ENCODE measurements at regions not wholly inside any gene's neighbourhood (a gene's known extent, or its start where the extent isn't known, plus 50 kb on each side); places are given as distances from the start of the nearest gene placed in this dataset.

DNA sequence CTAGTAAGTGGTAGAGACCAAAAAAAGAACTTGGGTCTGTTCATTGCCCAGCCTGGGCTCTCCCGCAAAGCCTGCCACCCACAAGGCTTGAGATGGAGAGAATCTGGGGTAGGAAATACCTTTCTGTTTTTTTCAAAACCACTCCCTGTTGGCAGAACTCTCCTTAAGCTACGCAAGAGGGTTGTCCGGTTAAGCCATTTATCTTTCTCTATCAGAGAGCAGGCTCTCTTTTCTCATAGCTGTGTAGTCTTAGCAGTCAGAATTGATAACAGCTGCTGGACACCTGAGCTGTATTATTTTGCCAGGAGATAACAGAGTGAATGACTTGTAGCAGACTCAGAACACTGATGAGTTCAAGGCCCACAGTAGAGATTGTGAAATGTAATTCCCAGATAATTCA is 1088.1 kb downstream of the TSN start:
- TF ChIP-seq, protein P1, sequence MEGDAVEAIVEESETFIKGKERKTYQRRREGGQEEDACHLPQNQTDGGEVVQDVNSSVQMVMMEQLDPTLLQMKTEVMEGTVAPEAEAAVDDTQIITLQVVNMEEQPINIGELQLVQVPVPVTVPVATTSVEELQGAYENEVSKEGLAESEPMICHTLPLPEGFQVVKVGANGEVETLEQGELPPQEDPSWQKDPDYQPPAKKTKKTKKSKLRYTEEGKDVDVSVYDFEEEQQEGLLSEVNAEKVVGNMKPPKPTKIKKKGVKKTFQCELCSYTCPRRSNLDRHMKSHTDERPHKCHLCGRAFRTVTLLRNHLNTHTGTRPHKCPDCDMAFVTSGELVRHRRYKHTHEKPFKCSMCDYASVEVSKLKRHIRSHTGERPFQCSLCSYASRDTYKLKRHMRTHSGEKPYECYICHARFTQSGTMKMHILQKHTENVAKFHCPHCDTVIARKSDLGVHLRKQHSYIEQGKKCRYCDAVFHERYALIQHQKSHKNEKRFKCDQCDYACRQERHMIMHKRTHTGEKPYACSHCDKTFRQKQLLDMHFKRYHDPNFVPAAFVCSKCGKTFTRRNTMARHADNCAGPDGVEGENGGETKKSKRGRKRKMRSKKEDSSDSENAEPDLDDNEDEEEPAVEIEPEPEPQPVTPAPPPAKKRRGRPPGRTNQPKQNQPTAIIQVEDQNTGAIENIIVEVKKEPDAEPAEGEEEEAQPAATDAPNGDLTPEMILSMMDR (IDR thresholded peaks at IDR 0.05; ENCODE audit: low read depth, low read length), result no peak
- no peak for TF ChIP-seq EZH2phosphoT487 (IDR thresholded peaks at IDR 0.05; ENCODE audit: low read depth)

Data from OCI-LY3 (cell line).